H9 (cell line): ENCODE measurements at regions not wholly inside any gene's neighbourhood (a gene's known extent, or its start where the extent isn't known, plus 50 kb on each side); places are given as distances from the start of the nearest gene placed in this dataset.

Experiments
- DNase-seq: peaks from one replicate; pipeline ENCODE4 v3.0.0-alpha.2; 2017
- H2AFZ ChIP-seq: one replicate; pipeline ENCODE4 v1.6.1; 2013; ENCODE audit warnings: mild to moderate bottlenecking, low read length, control low read depth, moderate library complexity
- H2AK5ac ChIP-seq: 2 replicates; pipeline ENCODE4 v1.6.1; 2013; ENCODE audit warnings: low read length, control low read depth, mixed read lengths; ENCODE audit not compliant: insufficient read length
- H2BK120ac ChIP-seq: one replicate; pipeline ENCODE4 v1.6.1; 2013; ENCODE audit warnings: low read depth, mild to moderate bottlenecking, low read length, control low read depth, inconsistent platforms; ENCODE audit not compliant: poor library complexity, severe bottlenecking
- H2BK12ac ChIP-seq: 2 replicates; pipeline ENCODE4 v1.6.1; 2013; ENCODE audit warnings: low read length, control low read depth, mixed read lengths, low read depth; ENCODE audit not compliant: insufficient read length
- H2BK15ac ChIP-seq: 2 replicates; pipeline ENCODE4 v1.6.1; 2013; ENCODE audit warnings: low read depth, low read length, control low read depth
- H2BK20ac ChIP-seq: one replicate; pipeline ENCODE4 v1.6.1; 2013; ENCODE audit warnings: low read depth, mild to moderate bottlenecking, low read length, control low read depth, inconsistent platforms; ENCODE audit not compliant: poor library complexity, severe bottlenecking
- H2BK5ac ChIP-seq: 2 replicates; pipeline ENCODE4 v1.6.1; 2013; ENCODE audit warnings: low read length, control low read depth, mixed read lengths; ENCODE audit not compliant: insufficient read length
- H3K14ac ChIP-seq: 2 replicates; pipeline ENCODE4 v1.6.1; 2013; ENCODE audit warnings: low read length, control low read depth; ENCODE audit not compliant: insufficient read depth
- H3K18ac ChIP-seq: 2 replicates; pipeline ENCODE4 v1.6.1; 2013; ENCODE audit warnings: low read depth, mild to moderate bottlenecking, mixed read lengths, low read length, control low read depth; ENCODE audit not compliant: insufficient read length
- H3K23ac ChIP-seq: 2 replicates; pipeline ENCODE4 v1.6.1; 2013; ENCODE audit warnings: low read length, control low read depth, mixed read lengths, low read depth; ENCODE audit not compliant: insufficient read length
- H3K23me2 ChIP-seq: 2 replicates; pipeline ENCODE4 v1.6.1; 2013; ENCODE audit warnings: low read depth, mild to moderate bottlenecking, mixed read lengths, low read length, control low read depth; ENCODE audit not compliant: insufficient read length, poor library complexity, severe bottlenecking
- H3K27ac ChIP-seq: 2 replicates; pipeline ENCODE4 v1.5.1; 2013; ENCODE audit warnings: low read length, control low read depth, mixed read lengths, low read depth; ENCODE audit not compliant: insufficient read length
- H3K27me3 ChIP-seq: 2 replicates; pipeline ENCODE4 v1.6.1; 2013; ENCODE audit warnings: low read length, control low read depth, inconsistent platforms; ENCODE audit not compliant: insufficient read depth
- H3K4ac ChIP-seq: 2 replicates; pipeline ENCODE4 v1.6.1; 2013; ENCODE audit warnings: low read depth, mild to moderate bottlenecking, control low read depth, inconsistent platforms, low read length, moderate library complexity
- H3K4me1 ChIP-seq: 2 replicates; pipeline ENCODE4 v1.6.1; 2013; ENCODE audit warnings: low read length, control low read depth, inconsistent platforms; ENCODE audit not compliant: insufficient read depth
- H3K4me2 ChIP-seq: 2 replicates; pipeline ENCODE4 v1.6.1; 2013; ENCODE audit warnings: low read length, control low read depth, mixed read lengths; ENCODE audit not compliant: insufficient read length, insufficient read depth
- H3K56ac ChIP-seq: 2 replicates; pipeline ENCODE4 v1.6.1; 2013; ENCODE audit warnings: low read depth, mild to moderate bottlenecking, mixed read lengths, low read length, control low read depth; ENCODE audit not compliant: insufficient read length
- H3K79me1 ChIP-seq: 2 replicates; pipeline ENCODE4 v1.6.1; 2013; ENCODE audit warnings: low read depth, mild to moderate bottlenecking, moderate library complexity, low read length, control low read depth, inconsistent platforms; ENCODE audit not compliant: insufficient read depth, poor library complexity, severe bottlenecking
- H3K79me2 ChIP-seq: 2 replicates; pipeline ENCODE4 v1.6.1; 2013; ENCODE audit warnings: low read length, control low read depth, inconsistent platforms; ENCODE audit not compliant: insufficient read depth
- H3K9ac ChIP-seq: 2 replicates; pipeline ENCODE4 v1.6.1; 2013; ENCODE audit warnings: low read length, control low read depth, mixed read lengths; ENCODE audit not compliant: insufficient read length; ENCODE audit errors: extremely low read depth
- H3K9me3 ChIP-seq: one replicate; pipeline ENCODE4 v1.6.1; 2013; ENCODE audit warnings: low read depth, low read length, inconsistent platforms; ENCODE audit not compliant: control insufficient read depth
- H3T11ph ChIP-seq: one replicate; pipeline ENCODE4 v1.6.1; 2013; ENCODE audit warnings: mild to moderate bottlenecking, low read length, control low read depth, inconsistent platforms
- H4K20me1 ChIP-seq: one replicate; pipeline ENCODE4 v1.6.1; 2013; ENCODE audit not compliant: control insufficient read depth, insufficient read length, insufficient read depth
- H4K5ac ChIP-seq: 2 replicates; pipeline ENCODE4 v1.6.1; 2013; ENCODE audit warnings: low read depth, mild to moderate bottlenecking, mixed read lengths, low read length, control low read depth; ENCODE audit not compliant: insufficient read length
- H4K8ac ChIP-seq: replicated peaks from 2 replicates; pipeline ENCODE4 v1.6.1; 2013; ENCODE audit warnings: low read length, control low read depth, mixed read lengths, low read depth; ENCODE audit not compliant: insufficient read length
- H4K91ac ChIP-seq: 2 replicates; pipeline ENCODE4 v1.6.1; 2013; ENCODE audit warnings: low read depth, mild to moderate bottlenecking, moderate library complexity, mixed read lengths, low read length, control low read depth; ENCODE audit not compliant: insufficient read length
- H3K27ac Mint-ChIP-seq, 3 experiments: 2 replicates in 2 of 3; 3 replicates in 1 of 3; pipeline ENCODE4 v1.8.0; 2020 to 2021; ENCODE audit warnings: mixed read lengths in 3 of 3, mild to moderate bottlenecking in 1 of 3, moderate library complexity in 1 of 3
- H3K27me3 Mint-ChIP-seq: 2 replicates; pipeline ENCODE4 v1.8.0; 2021; ENCODE audit warnings: low read depth, mild to moderate bottlenecking, moderate library complexity, mixed read lengths
- H3K36me3 Mint-ChIP-seq, 3 experiments: 2 replicates in 2 of 3; 3 replicates in 1 of 3; pipeline ENCODE4 v1.8.0; 2020 to 2021; ENCODE audit warnings: low read depth in 3 of 3, mixed read lengths in 3 of 3; ENCODE audit not compliant: insufficient read depth in 1 of 3
- H3K4me1 Mint-ChIP-seq, 2 experiments: 2 replicates each; pipeline ENCODE4 v1.8.0; 2020; ENCODE audit warnings: mixed read lengths in 2 of 2
- H3K4me3 Mint-ChIP-seq, 2 experiments: 2 replicates in 1 of 2; 3 replicates in 1 of 2; pipeline ENCODE4 v1.8.0; 2020 to 2021; ENCODE audit warnings: mild to moderate bottlenecking in 2 of 2, mixed read lengths in 2 of 2, moderate library complexity in 1 of 2
- H3K9me3 Mint-ChIP-seq, 2 experiments: 2 replicates in 1 of 2; 3 replicates in 1 of 2; pipeline ENCODE4 v1.8.0; 2020; ENCODE audit warnings: mild to moderate bottlenecking in 2 of 2, mixed read lengths in 2 of 2, moderate library complexity in 1 of 2
- CTCF ChIP-seq: fragments of 200-600 bp; sonication (generic); conservative IDR thresholded peaks from 3 replicates; pipeline ENCODE4 v1.8.0; 2021; ENCODE audit warnings: antibody characterized with exemption, mild to moderate bottlenecking
- WGBS: extraction: QIAGEN DNeasy Blood & Tissue Kit; methylation state at CpG from one replicate; pipeline ENCODE4 v1.1.7; 2013; ENCODE audit warnings: missing lambda C conversion rate, low lambda C conversion rate, mixed read lengths; ENCODE audit not compliant: insufficient read length; ENCODE audit errors: extremely low coverage; 5-methylcytosine and 5-hydroxymethylcytosine counted together

DNA sequence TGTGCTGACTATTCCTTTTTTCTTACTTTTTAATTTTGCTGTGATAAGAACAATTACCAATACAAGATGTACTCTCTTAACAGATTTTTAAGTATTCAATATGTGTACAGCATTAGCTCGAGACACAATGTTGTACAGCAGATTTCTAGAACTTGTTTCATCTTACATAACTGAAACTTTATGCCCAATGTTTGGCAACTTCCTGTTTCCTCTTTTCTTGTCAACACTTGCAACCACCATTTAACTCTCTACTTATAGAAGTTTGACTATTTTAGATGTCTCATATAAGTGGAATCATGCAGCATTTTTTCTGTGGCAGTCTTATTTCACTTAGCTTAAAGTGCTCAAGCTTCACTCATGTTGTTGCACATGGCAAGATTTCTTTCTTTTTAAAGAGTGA lies 1426.8 kb downstream of the SLITRK5 start:
- Histone ChIP-seq H4K91ac (no peak overlapping the region), H2BK5ac (no peak overlapping the region), H4K5ac (no peak overlapping the region), H3K23me2 (no peaks in the 10 kb centered on the region), H3K18ac (no peak overlapping the region), H3K79me1 (no peaks in the 10 kb centered on the region), H2BK120ac (no peak overlapping the region), H3T11ph (no peak overlapping the region), H3K4me1 (no peaks in the 10 kb centered on the region), H3K56ac (no peak overlapping the region), H3K23ac (no peak overlapping the region), H3K9ac (no peak overlapping the region), H3K4ac (no peak overlapping the region), H2AFZ (no peak overlapping the region), H3K9me3 (no peaks in the 10 kb centered on the region), H2BK12ac (no peak overlapping the region), H2BK20ac (no peak overlapping the region), H4K20me1 (no peaks in the 10 kb centered on the region), H2AK5ac (no peak overlapping the region), H4K8ac (no peak overlapping the region), H3K27ac (no peak overlapping the region), H3K4me2 (no peak overlapping the region), H3K27me3 (no peaks in the 10 kb centered on the region), H3K79me2 (no peaks in the 10 kb centered on the region), H2BK15ac (no peak overlapping the region), H3K14ac (no peak overlapping the region)
- WGBS = no CpG with 5 or more reads among the region's 1 CpG
- Mint-ChIP-seq H3K4me1 (peaks cover 0 to 5% of the 10 kb centered on the region in 2 experiments; a peak in 1 of 4 replicates), H3K27me3 (no peaks in the 10 kb centered on the region), H3K9me3 (no peaks in the 10 kb centered on the region), H3K36me3 (no peaks in the 10 kb centered on the region; a peak in 1 of 7 replicates), H3K27ac (no peak overlapping the region), H3K4me3 (no peak overlapping the region)
- DNase-seq = no peak
- no peak for TF ChIP-seq CTCF
